DMS79 treated with DMSO at 0.1 percent for 48 hours (cell line): ENCODE measurements at regions not wholly inside any gene's neighbourhood (a gene's known extent, or its start where the extent isn't known, plus 50 kb on each side); places are given as distances from the start of the nearest gene placed in this dataset.

Experiments
- DNase-seq: peaks from one replicate; lab custom pipeline; 2025; lab: John Stamatoyannopoulos, UW

- DNase-seq, result no peak
Measured at GRCh38 chr15:25563596-25563995, 124.8 kb upstream of the UBE3A start.

GRCh38 chr15:25557926-25558325 is 119.1 kb upstream of the UBE3A start:
- no peak for DNase-seq

GRCh38 chr15:25556136-25556535 is 117.3 kb upstream of the UBE3A start:
- no peak for DNase-seq

- no peak for DNase-seq
Measured at GRCh38 chr15:25554640-25555039, 115.8 kb upstream of the UBE3A start.

- no peak for DNase-seq
Measured at GRCh38 chr15:25548600-25548999, 109.8 kb upstream of the UBE3A start.

- no peak for DNase-seq
Measured at GRCh38 chr15:25545889-25546288, 107.1 kb upstream of the UBE3A start.

- no peak for DNase-seq
Measured at GRCh38 chr15:25545017-25545416, 106.2 kb upstream of the UBE3A start.

GRCh38 chr15:25544076-25544475 is 105.3 kb upstream of the UBE3A start:
- no peak for DNase-seq

- peak; percentile 18 for DNase-seq
Measured at GRCh38 chr15:25543196-25543595, 104.4 kb upstream of the UBE3A start.

- no peak for DNase-seq
Measured at GRCh38 chr15:25541228-25541627, 102.4 kb upstream of the UBE3A start.

GRCh38 chr15:25536801-25537611 is 98.2 kb upstream of the UBE3A start:
- DNase-seq, result no peak

- no peak for DNase-seq
Measured at GRCh38 chr15:25535866-25536265, 97.0 kb upstream of the UBE3A start.

GRCh38 chr15:25534293-25534692 is 95.5 kb upstream of the UBE3A start:
- no peak for DNase-seq

GRCh38 chr15:25532269-25533140 is 93.7 kb upstream of the UBE3A start:
- DNase-seq, result no peak

- no peak for DNase-seq
Measured at GRCh38 chr15:25529774-25530173, 91.0 kb upstream of the UBE3A start.

GRCh38 chr15:25527118-25527517 is 88.3 kb upstream of the UBE3A start:
- no peak for DNase-seq

- no peak for DNase-seq
Measured at GRCh38 chr15:25525741-25526140, 86.9 kb upstream of the UBE3A start.

GRCh38 chr15:25515633-25516032 is 76.8 kb upstream of the UBE3A start:
- no peak for DNase-seq

- no peak for DNase-seq
Measured at GRCh38 chr15:25514522-25514921, 75.7 kb upstream of the UBE3A start.

- no peak for DNase-seq
Measured at GRCh38 chr15:25512957-25513356, 74.1 kb upstream of the UBE3A start.

GRCh38 chr15:25510146-25510545 is 71.3 kb upstream of the UBE3A start:
- DNase-seq, result no peak

GRCh38 chr15:25509703-25510102 is 70.9 kb upstream of the UBE3A start:
- DNase-seq, result no peak

GRCh38 chr15:25508369-25509002 is 69.7 kb upstream of the UBE3A start:
- DNase-seq, result no peak
